GM10266 (cell line): ENCODE measurements at regions not wholly inside any gene's neighbourhood (a gene's known extent, or its start where the extent isn't known, plus 50 kb on each side); places are given as distances from the start of the nearest gene placed in this dataset.
"Not testable (repeated sequence)": the region's sequence is repeated elsewhere in the genome, so short reads cannot be mapped to it uniquely, and the experiment has no call there.

Experiments used
- DNase-seq: peaks from one replicate; pipeline ENCODE4 v3.0.0; 2012; ENCODE audit errors: extremely low spot score
- TF ChIP-seq, protein P1 (sequence below): IDR thresholded peaks from 2 replicates; pipeline ENCODE4 v1.5.1; 2012; ENCODE audit warnings: mild to moderate bottlenecking, low read depth; ENCODE audit not compliant: control insufficient read depth, insufficient read depth; ENCODE audit errors: missing control alignments

DNA sequence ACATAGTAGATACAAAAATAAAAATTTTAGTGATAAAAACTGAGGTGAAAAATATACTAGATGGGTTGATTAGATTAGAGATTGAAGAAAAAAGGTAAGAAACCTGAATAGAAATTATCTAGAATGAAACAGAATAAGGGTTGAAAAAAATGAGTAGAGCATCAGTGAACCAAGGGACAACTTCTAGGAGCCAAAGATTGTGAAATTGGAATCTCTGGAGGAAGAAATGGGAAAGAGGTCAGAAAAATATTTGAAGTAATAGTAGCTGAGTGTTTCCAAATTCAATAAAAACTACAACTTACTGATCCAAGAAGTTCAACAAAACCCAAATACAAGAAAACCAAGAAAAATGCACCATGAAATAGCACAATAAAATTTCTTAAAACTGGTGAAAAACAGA lies 116.6 kb upstream of the STARD4 start:
- TF ChIP-seq, protein P1, sequence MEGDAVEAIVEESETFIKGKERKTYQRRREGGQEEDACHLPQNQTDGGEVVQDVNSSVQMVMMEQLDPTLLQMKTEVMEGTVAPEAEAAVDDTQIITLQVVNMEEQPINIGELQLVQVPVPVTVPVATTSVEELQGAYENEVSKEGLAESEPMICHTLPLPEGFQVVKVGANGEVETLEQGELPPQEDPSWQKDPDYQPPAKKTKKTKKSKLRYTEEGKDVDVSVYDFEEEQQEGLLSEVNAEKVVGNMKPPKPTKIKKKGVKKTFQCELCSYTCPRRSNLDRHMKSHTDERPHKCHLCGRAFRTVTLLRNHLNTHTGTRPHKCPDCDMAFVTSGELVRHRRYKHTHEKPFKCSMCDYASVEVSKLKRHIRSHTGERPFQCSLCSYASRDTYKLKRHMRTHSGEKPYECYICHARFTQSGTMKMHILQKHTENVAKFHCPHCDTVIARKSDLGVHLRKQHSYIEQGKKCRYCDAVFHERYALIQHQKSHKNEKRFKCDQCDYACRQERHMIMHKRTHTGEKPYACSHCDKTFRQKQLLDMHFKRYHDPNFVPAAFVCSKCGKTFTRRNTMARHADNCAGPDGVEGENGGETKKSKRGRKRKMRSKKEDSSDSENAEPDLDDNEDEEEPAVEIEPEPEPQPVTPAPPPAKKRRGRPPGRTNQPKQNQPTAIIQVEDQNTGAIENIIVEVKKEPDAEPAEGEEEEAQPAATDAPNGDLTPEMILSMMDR = no peak
- DNase-seq = no peak

DNA sequence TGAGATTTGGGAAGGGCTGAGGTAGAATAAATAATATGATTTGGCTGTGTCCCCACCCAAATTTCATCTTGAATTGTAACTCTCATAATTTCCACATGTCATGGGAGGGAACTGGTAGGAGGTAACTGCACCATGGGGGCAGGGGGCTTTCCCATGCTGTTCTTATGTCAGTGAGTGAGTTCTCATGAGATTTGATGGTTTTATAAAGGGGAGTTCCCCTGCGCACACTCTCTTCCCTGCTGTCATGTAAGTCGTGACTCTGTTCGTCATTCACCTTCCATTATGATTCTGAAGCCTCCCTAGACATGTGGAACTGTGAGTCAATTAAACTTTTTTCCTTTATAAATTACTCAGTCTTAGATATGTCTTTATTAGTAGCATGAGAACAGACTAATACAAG lies 115.5 kb upstream of the STARD4 start:
- DNase-seq = no peak
- TF ChIP-seq, protein P1 = no peak

DNA sequence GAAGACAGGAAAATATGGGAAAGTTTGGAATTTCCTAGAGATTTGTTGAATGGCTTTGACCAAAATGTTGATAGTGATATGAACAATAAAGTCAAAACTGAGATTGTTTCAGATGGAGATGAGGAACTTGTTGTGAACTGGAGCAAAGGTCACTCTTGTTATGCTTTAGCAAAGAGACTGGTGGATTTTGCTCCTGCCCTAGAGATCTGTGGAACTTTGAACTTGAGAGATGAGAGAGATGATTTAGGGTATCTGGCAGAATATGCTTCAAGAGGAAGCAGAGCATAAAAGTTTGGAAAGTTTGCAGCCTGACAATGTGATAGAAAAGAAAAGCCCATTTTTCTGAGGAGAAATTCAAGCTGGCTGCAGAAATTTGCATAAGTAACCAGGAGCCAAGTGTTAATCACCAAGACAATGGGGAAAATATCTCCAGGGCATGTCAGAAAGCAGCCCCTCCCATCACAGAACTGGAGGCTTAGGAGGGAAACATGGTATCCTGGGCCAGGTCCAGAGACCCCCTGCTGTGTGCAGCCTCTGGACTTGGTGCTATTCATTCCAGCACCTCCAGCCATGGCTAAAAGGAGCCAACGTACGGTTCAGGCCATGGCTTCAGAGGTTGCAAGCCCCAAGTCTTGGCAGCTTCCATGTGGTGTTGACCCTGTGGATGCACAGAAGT lies 114.3 kb upstream of the STARD4 start:
- no peak for DNase-seq
- TF ChIP-seq, protein P1 = no peak

DNA sequence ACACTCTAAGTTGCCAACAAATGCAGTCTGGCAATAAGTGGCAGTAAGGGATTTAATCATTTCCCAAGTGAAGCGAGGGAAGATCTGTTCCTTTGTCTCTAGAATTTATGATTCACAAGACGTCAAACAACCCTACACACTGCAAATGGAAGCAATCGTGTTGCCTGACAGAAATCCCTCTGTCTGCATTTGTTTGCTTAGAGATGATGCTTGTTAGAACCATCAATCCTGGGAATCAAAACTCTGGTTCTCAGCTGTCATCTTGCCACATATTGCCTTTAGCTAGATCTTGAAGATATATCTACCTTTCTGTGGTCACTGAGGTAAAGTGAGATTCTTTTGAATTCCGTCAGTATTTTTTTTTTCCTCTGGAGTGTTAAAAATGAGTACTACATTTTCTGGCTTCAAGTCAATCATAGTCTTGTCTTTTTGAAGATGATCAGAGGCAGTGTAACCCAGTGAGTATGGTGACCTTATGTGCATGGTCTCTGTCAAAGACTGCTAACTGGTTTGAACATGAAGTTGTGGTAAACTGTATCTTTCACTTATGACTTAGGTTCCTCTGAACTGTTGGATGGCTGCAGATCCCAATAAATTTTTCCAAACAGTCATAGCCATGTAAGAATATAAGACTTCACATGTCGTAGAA lies 106.4 kb upstream of the STARD4 start:
- TF ChIP-seq, protein P1 = no peak
- DNase-seq = no peak

DNA sequence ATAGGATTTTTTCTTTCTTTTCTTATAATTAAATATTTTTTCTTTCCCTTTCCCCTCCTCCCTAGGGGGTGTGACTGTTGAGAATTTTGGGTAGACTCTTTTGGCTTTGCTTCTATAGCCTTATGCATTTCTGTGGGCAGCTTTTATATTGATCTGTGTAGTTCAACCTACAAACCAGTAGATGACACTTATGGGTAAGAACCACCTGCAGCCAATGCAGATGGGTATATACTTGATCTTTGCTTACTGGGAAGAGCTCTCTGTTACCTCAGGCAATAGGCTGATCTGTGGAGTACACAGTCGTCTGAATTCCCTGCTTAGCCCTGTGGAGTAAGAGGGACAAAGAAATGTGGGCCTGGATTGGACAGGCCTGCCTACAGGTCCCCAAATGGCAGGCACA lies 102.7 kb upstream of the STARD4 start:
- no peak for DNase-seq
- TF ChIP-seq, protein P1 = no peak

DNA sequence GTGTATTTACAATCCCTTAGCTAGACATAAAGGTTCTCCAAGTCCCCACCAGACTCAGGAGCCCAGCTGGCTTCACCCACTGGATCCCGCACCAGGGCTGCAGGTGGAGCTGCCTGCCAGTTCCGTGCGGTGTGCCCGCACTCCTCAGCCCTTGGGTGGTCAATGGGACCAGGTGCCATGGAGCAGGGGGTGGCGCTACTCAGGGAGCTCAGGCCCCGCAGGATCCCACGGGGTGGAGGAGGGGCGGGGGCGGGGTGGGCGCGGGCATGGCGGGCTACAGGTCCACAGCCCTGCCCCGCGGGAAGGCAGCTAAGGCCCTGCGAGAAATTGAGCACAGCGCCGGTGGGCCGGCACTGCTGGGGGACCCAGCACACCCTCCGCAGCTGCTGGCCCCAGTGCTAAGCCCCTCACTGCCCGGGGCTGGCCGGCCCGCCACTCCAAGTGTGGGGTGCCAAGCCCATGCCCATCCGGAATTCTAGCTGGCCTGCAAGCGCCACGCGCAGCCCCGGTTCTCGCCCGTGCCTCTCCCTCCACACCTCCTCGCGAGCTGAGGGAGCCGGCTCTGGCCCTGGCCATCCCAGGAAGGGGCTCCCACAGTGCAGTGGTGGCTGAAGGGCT lies 99.8 kb upstream of the STARD4 start:
- not testable (repeated sequence) for DNase-seq

DNA sequence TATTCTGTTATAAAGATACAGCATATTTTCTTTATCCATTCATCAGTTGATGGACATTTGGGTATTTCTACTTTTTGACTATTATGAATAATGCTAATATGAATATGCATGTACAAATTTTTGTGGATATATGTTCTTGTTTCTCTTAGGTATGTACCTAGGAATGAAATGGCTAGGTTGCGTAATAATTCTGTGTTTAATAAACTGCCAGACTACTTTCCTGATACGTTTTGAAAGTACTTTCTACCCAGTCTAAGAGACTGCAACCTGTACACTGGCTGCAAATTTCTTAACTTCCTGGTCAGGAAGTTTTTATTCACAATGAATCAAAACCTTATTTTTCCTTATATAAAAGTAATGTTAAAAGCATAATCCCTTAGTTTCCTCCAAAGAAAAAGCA lies 93.9 kb upstream of the STARD4 start:
- DNase-seq = no peak
- TF ChIP-seq, protein P1 = no peak
